Suprapubic skin (tissue), 4 donors: ENCODE measurements at regions not wholly inside any gene's neighbourhood (a gene's known extent, or its start where the extent isn't known, plus 50 kb on each side); places are given as distances from the start of the nearest gene placed in this dataset.

Source experiments
- DNase-seq, 2 donors: peaks; one replicate each; pipeline ENCODE4 v3.0.0-alpha.2; 2019; ENCODE audit warnings: low spot score in 2 of 2
- H3K27ac ChIP-seq: fragments of 200-600 bp; sonication (generic); one replicate; pipeline ENCODE4 v1.5.1; 2019
- H3K27me3 ChIP-seq: fragments of 200-600 bp; sonication (generic); one replicate; pipeline ENCODE4 v1.5.1; 2019
- H3K36me3 ChIP-seq: fragments of 200-600 bp; sonication (generic); one replicate; pipeline ENCODE4 v1.5.1; 2019
- H3K4me1 ChIP-seq: fragments of 200-600 bp; sonication (generic); one replicate; pipeline ENCODE4 v1.5.1; 2019
- H3K4me3 ChIP-seq: fragments of 200-600 bp; sonication (generic); one replicate; pipeline ENCODE4 v1.5.1; 2019; ENCODE audit warnings: mild to moderate bottlenecking
- H3K9me3 ChIP-seq: fragments of 200-600 bp; sonication (generic); one replicate; pipeline ENCODE4 v1.5.1; 2019
- CTCF ChIP-seq, 2 donors: fragments of 200-600 bp in 1 of 2; fragments of 450-650 bp in 1 of 2; sonication (generic) in 1 of 2; IDR thresholded peaks; one replicate each; pipeline ENCODE4 v1.5.1; 2016 to 2019; ENCODE audit warnings: antibody characterized with exemption in 2 of 2, mild to moderate bottlenecking in 1 of 2, moderate library complexity in 1 of 2
- EP300 ChIP-seq: sonication (generic); formaldehyde crosslinking; IDR thresholded peaks from one replicate; pipeline ENCODE4 v1.6.1; 2017; ENCODE audit warnings: antibody characterized with exemption
- POLR2A ChIP-seq, 2 donors: fragments of 450-650 bp; IDR thresholded peaks; one replicate each; pipeline ENCODE4 v1.6.1; 2017; ENCODE audit warnings: antibody characterized with exemption in 2 of 2, mild to moderate bottlenecking in 2 of 2, moderate library complexity in 2 of 2
- POLR2AphosphoS5 ChIP-seq, 3 donors: sonication (generic); formaldehyde crosslinking; IDR thresholded peaks; one replicate each; pipeline ENCODE4 v1.6.1; 2017; ENCODE audit warnings: antibody characterized with exemption in 3 of 3
- WGBS: methylation state at CpG from one replicate; pipeline ENCODE4 v1.1.5; 2018; 5-methylcytosine and 5-hydroxymethylcytosine counted together

- Histone ChIP-seq H3K4me3 (no peak overlapping the region), H3K36me3 (no peaks in the 10 kb centered on the region), H3K9me3 (no peaks in the 10 kb centered on the region), H3K4me1 (peaks cover 27% of the 10 kb centered on the region), H3K27me3 (no peaks in the 10 kb centered on the region), H3K27ac (no peak overlapping the region)
- TF ChIP-seq POLR2AphosphoS5 (IDR thresholded peaks at IDR 0.05), result no peak
- TF ChIP-seq CTCF (IDR thresholded peaks at IDR 0.05), result no peak
- no peak for TF ChIP-seq POLR2A (IDR thresholded peaks at IDR 0.05)
- TF ChIP-seq EP300, result no peak
- WGBS, result 78% methylated on average over 6 of the region's 6 CpGs
- peak in 1 of 2 donors; percentile 53 for DNase-seq
Observed at GRCh38 chr3:195001261-195001660, 269.7 kb downstream of the XXYLT1 start.

GRCh38 chr3:195001961-195002861, 268.7 kb downstream of the XXYLT1 start:
- no peaks in the 10 kb centered on the region for H3K36me3 ChIP-seq
- TF ChIP-seq EP300, result no peak
- TF ChIP-seq CTCF (IDR thresholded peaks at IDR 0.05), result peak in 1 of 2 donors; percentile 46
- TF ChIP-seq POLR2AphosphoS5 (IDR thresholded peaks at IDR 0.05), result no peak
- TF ChIP-seq POLR2A (IDR thresholded peaks at IDR 0.05), result no peak
- peak overlapping the region; percentile 74 for H3K27ac ChIP-seq
- DNase-seq, result peak in 1 of 2 donors; percentile 71
- H3K27me3 ChIP-seq, result no peaks in the 10 kb centered on the region
- WGBS, result 10% methylated on average over 7 of the region's 9 CpGs
- H3K9me3 ChIP-seq, result no peaks in the 10 kb centered on the region
- H3K4me1 ChIP-seq, result peaks cover 27% of the 10 kb centered on the region
- H3K4me3 ChIP-seq, result no peak overlapping the region

GRCh38 chr3:195003006-195003892, 267.7 kb downstream of the XXYLT1 start:
- H3K27ac ChIP-seq, result peak overlapping the region; percentile 74
- DNase-seq, result peak; percentile 81 to 87
- no peak for TF ChIP-seq POLR2A (IDR thresholded peaks at IDR 0.05)
- peak in 1 of 3 donors; percentile 59 for TF ChIP-seq POLR2AphosphoS5 (IDR thresholded peaks at IDR 0.05)
- TF ChIP-seq CTCF (IDR thresholded peaks at IDR 0.05), result no peak
- no peak for TF ChIP-seq EP300
- no peaks in the 10 kb centered on the region for H3K36me3 ChIP-seq
- no peak overlapping the region for H3K4me3 ChIP-seq
- no peaks in the 10 kb centered on the region for H3K9me3 ChIP-seq
- 28% methylated on average over 13 of the region's 13 CpGs for whole genome bisulfite sequencing
- H3K4me1 ChIP-seq, result peaks cover 27% of the 10 kb centered on the region
- no peaks in the 10 kb centered on the region for H3K27me3 ChIP-seq

- TF ChIP-seq CTCF (IDR thresholded peaks at IDR 0.05), result no peak
- no peak for TF ChIP-seq POLR2AphosphoS5 (IDR thresholded peaks at IDR 0.05)
- TF ChIP-seq POLR2A (IDR thresholded peaks at IDR 0.05), result no peak
- no peak for TF ChIP-seq EP300
- Histone ChIP-seq H3K9me3 (no peaks in the 10 kb centered on the region), H3K4me3 (no peak overlapping the region), H3K27me3 (no peaks in the 10 kb centered on the region), H3K36me3 (no peaks in the 10 kb centered on the region), H3K27ac (no peak overlapping the region), H3K4me1 (peaks cover 27% of the 10 kb centered on the region)
- 98% methylated on average over 8 of the region's 8 CpGs for WGBS
- DNase-seq, result no peak
Observed at GRCh38 chr3:195003893-195004289, 267.1 kb downstream of the XXYLT1 start.
